DOHH2 (cell line): ENCODE measurements at regions not wholly inside any gene's neighbourhood (a gene's known extent, or its start where the extent isn't known, plus 50 kb on each side); places are given as distances from the start of the nearest gene placed in this dataset.

Experiments used
- H3F3A ChIP-seq: fragments of 200-600 bp; sonication (generic), shearing (Covaris generic); 2 replicates; pipeline ENCODE4 v1.6.0; 2016; ENCODE audit warnings: antibody characterized with exemption, mild to moderate bottlenecking; ENCODE audit not compliant: control insufficient read depth, insufficient read depth
- H3K27ac ChIP-seq: fragments of 200-600 bp; sonication (generic); 2 replicates; pipeline ENCODE4 v1.5.1; 2014; ENCODE audit warnings: low read depth, mild to moderate bottlenecking, low read length, moderate library complexity
- H3K27me3 ChIP-seq: fragments of 200-600 bp; sonication (generic); 2 replicates; pipeline ENCODE4 v1.6.1; 2014; ENCODE audit warnings: mild to moderate bottlenecking, low read length, mixed read lengths; ENCODE audit not compliant: control insufficient read depth
- H3K36me3 ChIP-seq: fragments of 200-600 bp; sonication (generic); 2 replicates; pipeline ENCODE4 v1.6.1; 2014; ENCODE audit warnings: mild to moderate bottlenecking, low read length, moderate library complexity, mixed read lengths; ENCODE audit not compliant: control insufficient read depth
- H3K4me1 ChIP-seq: fragments of 200-600 bp; sonication (generic); 2 replicates; pipeline ENCODE4 v1.6.1; 2014; ENCODE audit warnings: mild to moderate bottlenecking, low read length, mixed read lengths; ENCODE audit not compliant: control insufficient read depth
- H3K4me2 ChIP-seq: fragments of 200-600 bp; sonication (generic); 2 replicates; pipeline ENCODE4 v1.6.0; 2014; ENCODE audit warnings: mild to moderate bottlenecking, low read length, moderate library complexity
- H3K4me3 ChIP-seq: fragments of 200-600 bp; sonication (generic); 2 replicates; pipeline ENCODE4 v1.5.1; 2014; ENCODE audit warnings: mild to moderate bottlenecking, low read length, mixed read lengths
- H3K79me2 ChIP-seq: fragments of 200-600 bp; sonication (generic); 2 replicates; pipeline ENCODE4 v1.6.1; 2014; ENCODE audit warnings: mild to moderate bottlenecking, low read length, mixed read lengths; ENCODE audit not compliant: control insufficient read depth
- H3K9me2 ChIP-seq: fragments of 200-600 bp; sonication (generic); replicated peaks from 2 replicates; pipeline ENCODE4 v1.6.1; 2014; ENCODE audit warnings: mild to moderate bottlenecking, low read length, mixed read lengths; ENCODE audit not compliant: control insufficient read depth
- H3K9me3 ChIP-seq: fragments of 200-600 bp; sonication (generic); 2 replicates; pipeline ENCODE4 v1.6.1; 2014; ENCODE audit warnings: antibody characterized with exemption, low read length, mixed read lengths; ENCODE audit not compliant: control insufficient read depth, insufficient read depth
- H4K20me1 ChIP-seq: fragments of 200-600 bp; sonication (generic); 2 replicates; pipeline ENCODE4 v1.6.0; 2014; ENCODE audit warnings: low read depth, mild to moderate bottlenecking, antibody characterized with exemption, low read length, moderate library complexity; ENCODE audit not compliant: control insufficient read depth, insufficient read depth
- CTCF ChIP-seq: fragments of 200-600 bp; sonication (generic); IDR thresholded peaks from one replicate; pipeline ENCODE4 v1.5.1; 2014; ENCODE audit warnings: antibody characterized with exemption, mild to moderate bottlenecking, low read depth, low read length; ENCODE audit not compliant: poor library complexity, severe bottlenecking
- EZH2phosphoT487 ChIP-seq: fragments of 200-600 bp; sonication (generic); IDR thresholded peaks from 2 replicates; pipeline ENCODE4 v1.6.1; 2017; ENCODE audit warnings: borderline replicate concordance, mild to moderate bottlenecking, antibody characterized with exemption, low read length, moderate library complexity, mixed read lengths

GRCh38 chr20:57939499-57939898, 229.7 kb upstream of the PMEPA1 start:
- no peaks in the 10 kb centered on the region for H3K4me1 ChIP-seq
- no peaks in the 10 kb centered on the region for H4K20me1 ChIP-seq
- no peaks in the 10 kb centered on the region for H3F3A ChIP-seq
- no peaks in the 10 kb centered on the region for H3K9me3 ChIP-seq
- no peak overlapping the region for H3K27ac ChIP-seq
- no peak overlapping the region for H3K4me2 ChIP-seq
- no peaks in the 10 kb centered on the region for H3K36me3 ChIP-seq
- no peaks in the 10 kb centered on the region for H3K79me2 ChIP-seq
- TF ChIP-seq EZH2phosphoT487 (no peak), CTCF (no peak)
- no peak overlapping the region for H3K4me3 ChIP-seq
- H3K27me3 ChIP-seq = no peaks in the 10 kb centered on the region
- no peaks in the 10 kb centered on the region for H3K9me2 ChIP-seq

GRCh38 chr20:57938158-57939108, 228.6 kb upstream of the PMEPA1 start:
- H3K36me3 ChIP-seq = no peaks in the 10 kb centered on the region
- H3K9me2 ChIP-seq = no peaks in the 10 kb centered on the region
- no peaks in the 10 kb centered on the region for H4K20me1 ChIP-seq
- no peaks in the 10 kb centered on the region for H3K79me2 ChIP-seq
- H3K4me1 ChIP-seq = no peaks in the 10 kb centered on the region
- TF ChIP-seq EZH2phosphoT487 = no peak
- no peak for TF ChIP-seq CTCF
- H3K4me3 ChIP-seq = no peak overlapping the region
- no peaks in the 10 kb centered on the region for H3F3A ChIP-seq
- H3K4me2 ChIP-seq = no peak overlapping the region
- H3K27me3 ChIP-seq = no peaks in the 10 kb centered on the region
- no peaks in the 10 kb centered on the region for H3K9me3 ChIP-seq
- H3K27ac ChIP-seq = no peak overlapping the region

GRCh38 chr20:57936636-57937385, 227.0 kb upstream of the PMEPA1 start:
- Histone ChIP-seq H3F3A (no peaks in the 10 kb centered on the region), H3K27ac (no peak overlapping the region), H3K4me1 (no peaks in the 10 kb centered on the region), H3K4me2 (no peak overlapping the region), H3K36me3 (no peaks in the 10 kb centered on the region), H3K9me2 (no peaks in the 10 kb centered on the region), H4K20me1 (no peaks in the 10 kb centered on the region), H3K27me3 (no peaks in the 10 kb centered on the region), H3K79me2 (no peaks in the 10 kb centered on the region), H3K9me3 (no peaks in the 10 kb centered on the region), H3K4me3 (no peak overlapping the region)
- TF ChIP-seq EZH2phosphoT487 (no peak), CTCF (no peak)
